Endothelial cell of umbilical vein (primary cell): ENCODE measurements at regions not wholly inside any gene's neighbourhood (a gene's known extent, or its start where the extent isn't known, plus 50 kb on each side); places are given as distances from the start of the nearest gene placed in this dataset.

Source experiments
- CTCF ChIP-seq, 2 donors: IDR thresholded peaks; 1 replicate in 1 of 2; 2 replicates in 1 of 2; pipeline ENCODE4 v1.5.1; 2011; ENCODE audit warnings: low read length in 2 of 2, mild to moderate bottlenecking in 2 of 2, moderate library complexity in 2 of 2, control low read depth in 1 of 2, inconsistent platforms in 1 of 2, low read depth in 1 of 2; ENCODE audit not compliant: insufficient read depth in 1 of 2; ENCODE audit errors: extremely low read depth in 1 of 2
- EZH2 ChIP-seq: IDR thresholded peaks from 2 replicates; pipeline ENCODE4 v1.6.1; 2012; ENCODE audit warnings: borderline replicate concordance, low read depth, mild to moderate bottlenecking, moderate library complexity, low read length, inconsistent platforms; ENCODE audit not compliant: severe bottlenecking
- MYC ChIP-seq: IDR thresholded peaks from one replicate; pipeline ENCODE4 v1.6.1; 2011; ENCODE audit warnings: mild to moderate bottlenecking, low read depth, low read length
- POLR2A ChIP-seq: IDR thresholded peaks from 2 replicates; pipeline ENCODE4 v1.6.1; 2012; ENCODE audit warnings: low read depth, mild to moderate bottlenecking, control low read depth, low read length
- POLR2AphosphoS5 ChIP-seq: IDR thresholded peaks from 2 replicates; pipeline ENCODE4 v1.6.1; 2012; ENCODE audit warnings: low read depth, mild to moderate bottlenecking, control low read depth, low read length, moderate library complexity; ENCODE audit not compliant: insufficient read depth
- TF ChIP-seq, protein P1 (sequence below): IDR thresholded peaks from 2 replicates; pipeline ENCODE4 v1.6.1; 2011; ENCODE audit not compliant: insufficient read depth, insufficient read length

GRCh38 chr4:38601916-38602291 lies 62.1 kb upstream of the KLF3 start:
- TF ChIP-seq POLR2A (no peak), POLR2AphosphoS5 (no peak), CTCF (IDR thresholded peaks at IDR 0.05; ENCODE audit: extremely low read depth in 1 of 2, insufficient read depth in 1 of 2, low read depth in 1 of 2, low read length in 2 of 2) (no peak), EZH2 (no peak), MYC (no peak)
- TF ChIP-seq, protein P1, sequence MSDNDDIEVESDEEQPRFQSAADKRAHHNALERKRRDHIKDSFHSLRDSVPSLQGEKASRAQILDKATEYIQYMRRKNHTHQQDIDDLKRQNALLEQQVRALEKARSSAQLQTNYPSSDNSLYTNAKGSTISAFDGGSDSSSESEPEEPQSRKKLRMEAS, result no peak
